H1 (cell line): ENCODE measurements at regions not wholly inside any gene's neighbourhood (a gene's known extent, or its start where the extent isn't known, plus 50 kb on each side); places are given as distances from the start of the nearest gene placed in this dataset.

Experiments
- BACH1 ChIP-seq: IDR thresholded peaks from 2 replicates; pipeline ENCODE4 v1.6.1; 2012; ENCODE audit warnings: low read length, improper control_type of control experiment
- BRCA1 ChIP-seq: IDR thresholded peaks from 2 replicates; pipeline ENCODE4 v1.6.1; 2012; ENCODE audit warnings: low read depth, low read length, improper control_type of control experiment
- EP300 ChIP-seq, 2 experiments: IDR thresholded peaks; 1 replicate in 1 of 2; 2 replicates in 1 of 2; pipeline ENCODE4 v1.6.1; 2011 to 2012; ENCODE audit warnings: low read depth in 2 of 2, low read length in 2 of 2, mild to moderate bottlenecking in 2 of 2, borderline replicate concordance in 1 of 2, inconsistent platforms in 1 of 2, moderate library complexity in 1 of 2
- JUN ChIP-seq: IDR thresholded peaks from 2 replicates; pipeline ENCODE4 v1.6.1; 2011; ENCODE audit warnings: low read depth, mild to moderate bottlenecking, improper control_type of control experiment, low read length
- KDM1A ChIP-seq: fragments of 200-600, 300-600 bp; sonication (generic); IDR thresholded peaks from 2 replicates; pipeline ENCODE4 v1.7.1; 2016; ENCODE audit warnings: mild to moderate bottlenecking, low read length, borderline replicate concordance
- POLR2AphosphoS5 ChIP-seq: IDR thresholded peaks from 2 replicates; pipeline ENCODE4 v1.6.1; 2011; ENCODE audit warnings: low read depth, low read length
- RXRA ChIP-seq: IDR thresholded peaks from 2 replicates; pipeline ENCODE4 v1.6.1; 2011; ENCODE audit warnings: low read depth, mild to moderate bottlenecking, low read length, moderate library complexity; ENCODE audit not compliant: insufficient read depth
- SP1 ChIP-seq: IDR thresholded peaks from 2 replicates; pipeline ENCODE4 v1.6.1; 2011; ENCODE audit warnings: low read depth, low read length
- TAF7 ChIP-seq: optimal IDR thresholded peaks from 2 replicates; pipeline ENCODE3; 2011; ENCODE audit warnings: low read depth, mild to moderate bottlenecking, inconsistent platforms, low read length, moderate library complexity, borderline replicate concordance
- YY1 ChIP-seq: IDR thresholded peaks from 2 replicates; pipeline ENCODE4 v1.6.1; 2011; ENCODE audit warnings: low read depth, mild to moderate bottlenecking, low read length
- TF ChIP-seq, protein P1 (sequence below), 3 experiments: IDR thresholded peaks; 1 replicate in 2 of 3; 2 replicates in 1 of 3; pipeline versions ENCODE4 v1.5.1 to v1.6.1; 2011; ENCODE audit warnings: low read length in 3 of 3, mild to moderate bottlenecking in 3 of 3, inconsistent platforms in 2 of 3, low read depth in 1 of 3, moderate library complexity in 1 of 3; ENCODE audit not compliant: insufficient read depth in 1 of 3; ENCODE audit errors: control extremely low read depth in 1 of 3

- TF ChIP-seq EP300 (IDR thresholded peaks at IDR 0.05; ENCODE audit: borderline replicate concordance in 1 of 2, low read depth in 2 of 2, low read length in 2 of 2) (no peak), SP1 (no peak), YY1 (no peak), BACH1 (no peak), TAF7 (no peak), POLR2AphosphoS5 (no peak), RXRA (no peak), JUN (no peak), BRCA1 (no peak), KDM1A (no peak)
- TF ChIP-seq, protein P1, sequence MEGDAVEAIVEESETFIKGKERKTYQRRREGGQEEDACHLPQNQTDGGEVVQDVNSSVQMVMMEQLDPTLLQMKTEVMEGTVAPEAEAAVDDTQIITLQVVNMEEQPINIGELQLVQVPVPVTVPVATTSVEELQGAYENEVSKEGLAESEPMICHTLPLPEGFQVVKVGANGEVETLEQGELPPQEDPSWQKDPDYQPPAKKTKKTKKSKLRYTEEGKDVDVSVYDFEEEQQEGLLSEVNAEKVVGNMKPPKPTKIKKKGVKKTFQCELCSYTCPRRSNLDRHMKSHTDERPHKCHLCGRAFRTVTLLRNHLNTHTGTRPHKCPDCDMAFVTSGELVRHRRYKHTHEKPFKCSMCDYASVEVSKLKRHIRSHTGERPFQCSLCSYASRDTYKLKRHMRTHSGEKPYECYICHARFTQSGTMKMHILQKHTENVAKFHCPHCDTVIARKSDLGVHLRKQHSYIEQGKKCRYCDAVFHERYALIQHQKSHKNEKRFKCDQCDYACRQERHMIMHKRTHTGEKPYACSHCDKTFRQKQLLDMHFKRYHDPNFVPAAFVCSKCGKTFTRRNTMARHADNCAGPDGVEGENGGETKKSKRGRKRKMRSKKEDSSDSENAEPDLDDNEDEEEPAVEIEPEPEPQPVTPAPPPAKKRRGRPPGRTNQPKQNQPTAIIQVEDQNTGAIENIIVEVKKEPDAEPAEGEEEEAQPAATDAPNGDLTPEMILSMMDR (IDR thresholded peaks at IDR 0.05; ENCODE audit: control extremely low read depth in 1 of 3, insufficient read depth in 1 of 3, low read depth in 1 of 3, low read length in 3 of 3) = no peak
Observed at GRCh38 chr3:109819734-109820133, 482.4 kb upstream of the DPPA4 start.
